HL-60 (cell line): ENCODE measurements at regions not wholly inside any gene's neighbourhood (a gene's known extent, or its start where the extent isn't known, plus 50 kb on each side); places are given as distances from the start of the nearest gene placed in this dataset.
"Not testable (repeated sequence)": the region's sequence is repeated elsewhere in the genome, so short reads cannot be mapped to it uniquely, and the experiment has no call there.

Experiments used
- DNase-seq, 2 experiments: peaks; one replicate each; pipeline ENCODE4 v3.0.0-alpha.2; 2010 to 2020; ENCODE audit warnings: low read depth in 1 of 2, low spot score in 1 of 2
- H3K27ac ChIP-seq: fragments of 250-450 bp; sonication (Bioruptor Pico); replicated peaks from 2 replicates; pipeline ENCODE4 v1.5.1; 2020; ENCODE audit warnings: mild to moderate bottlenecking, moderate library complexity
- H3K27me3 ChIP-seq: fragments of 250-450 bp; sonication (Bioruptor Pico); 2 replicates; pipeline ENCODE4 v1.5.1; 2021; ENCODE audit warnings: mild to moderate bottlenecking, moderate library complexity; ENCODE audit not compliant: insufficient read depth, poor library complexity, severe bottlenecking
- H3K4me3 ChIP-seq: replicated peaks from 2 replicates; pipeline ENCODE4 v1.5.1; 2011; ENCODE audit warnings: mild to moderate bottlenecking, control low read depth, low read length; ENCODE audit not compliant: insufficient read depth
- GABPA ChIP-seq: IDR thresholded peaks from 2 replicates; pipeline ENCODE4 v1.6.1; 2012; ENCODE audit warnings: low read depth
- POLR2AphosphoS5 ChIP-seq: IDR thresholded peaks from 2 replicates; pipeline ENCODE4 v1.6.1; 2012; ENCODE audit warnings: low read depth
- SPI1 ChIP-seq: IDR thresholded peaks from 2 replicates; pipeline ENCODE4 v1.6.1; 2012; ENCODE audit warnings: low read depth, mild to moderate bottlenecking, borderline replicate concordance
- TF ChIP-seq, protein P1 (sequence below): IDR thresholded peaks from 2 replicates; pipeline ENCODE4 v1.6.1; 2012; ENCODE audit warnings: low read depth; ENCODE audit not compliant: insufficient replicate concordance
- TF ChIP-seq, protein P2 (sequence below): IDR thresholded peaks from one replicate; pipeline ENCODE4 v1.5.1; 2011; ENCODE audit warnings: low read length, control low read depth, inconsistent platforms; ENCODE audit not compliant: insufficient read depth

DNA sequence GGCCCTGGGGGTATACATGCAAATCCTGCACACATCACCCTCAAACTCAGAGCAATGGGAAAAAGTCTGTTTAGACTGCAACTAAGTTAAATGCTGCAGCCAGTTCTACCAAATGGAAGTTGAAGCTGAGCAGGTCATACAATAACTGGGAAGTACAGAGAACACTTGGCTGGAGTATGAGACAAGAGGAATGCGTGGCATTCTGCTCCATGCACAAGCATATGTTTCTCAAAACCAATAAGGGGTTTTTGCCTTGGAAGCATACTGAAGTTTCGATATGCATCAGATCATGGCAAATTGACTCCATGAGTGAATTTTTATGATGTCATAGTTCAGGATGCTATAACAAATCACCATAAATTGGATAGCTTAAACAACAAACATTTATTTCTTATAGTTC is 193.8 kb downstream of the COL12A1 start:
- Histone ChIP-seq H3K27ac (no peak overlapping the region), H3K4me3 (no peak overlapping the region), H3K27me3 (no peaks in the 10 kb centered on the region)
- TF ChIP-seq, protein P1, sequence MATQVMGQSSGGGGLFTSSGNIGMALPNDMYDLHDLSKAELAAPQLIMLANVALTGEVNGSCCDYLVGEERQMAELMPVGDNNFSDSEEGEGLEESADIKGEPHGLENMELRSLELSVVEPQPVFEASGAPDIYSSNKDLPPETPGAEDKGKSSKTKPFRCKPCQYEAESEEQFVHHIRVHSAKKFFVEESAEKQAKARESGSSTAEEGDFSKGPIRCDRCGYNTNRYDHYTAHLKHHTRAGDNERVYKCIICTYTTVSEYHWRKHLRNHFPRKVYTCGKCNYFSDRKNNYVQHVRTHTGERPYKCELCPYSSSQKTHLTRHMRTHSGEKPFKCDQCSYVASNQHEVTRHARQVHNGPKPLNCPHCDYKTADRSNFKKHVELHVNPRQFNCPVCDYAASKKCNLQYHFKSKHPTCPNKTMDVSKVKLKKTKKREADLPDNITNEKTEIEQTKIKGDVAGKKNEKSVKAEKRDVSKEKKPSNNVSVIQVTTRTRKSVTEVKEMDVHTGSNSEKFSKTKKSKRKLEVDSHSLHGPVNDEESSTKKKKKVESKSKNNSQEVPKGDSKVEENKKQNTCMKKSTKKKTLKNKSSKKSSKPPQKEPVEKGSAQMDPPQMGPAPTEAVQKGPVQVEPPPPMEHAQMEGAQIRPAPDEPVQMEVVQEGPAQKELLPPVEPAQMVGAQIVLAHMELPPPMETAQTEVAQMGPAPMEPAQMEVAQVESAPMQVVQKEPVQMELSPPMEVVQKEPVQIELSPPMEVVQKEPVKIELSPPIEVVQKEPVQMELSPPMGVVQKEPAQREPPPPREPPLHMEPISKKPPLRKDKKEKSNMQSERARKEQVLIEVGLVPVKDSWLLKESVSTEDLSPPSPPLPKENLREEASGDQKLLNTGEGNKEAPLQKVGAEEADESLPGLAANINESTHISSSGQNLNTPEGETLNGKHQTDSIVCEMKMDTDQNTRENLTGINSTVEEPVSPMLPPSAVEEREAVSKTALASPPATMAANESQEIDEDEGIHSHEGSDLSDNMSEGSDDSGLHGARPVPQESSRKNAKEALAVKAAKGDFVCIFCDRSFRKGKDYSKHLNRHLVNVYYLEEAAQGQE, result no peak
- TF ChIP-seq, protein P2, sequence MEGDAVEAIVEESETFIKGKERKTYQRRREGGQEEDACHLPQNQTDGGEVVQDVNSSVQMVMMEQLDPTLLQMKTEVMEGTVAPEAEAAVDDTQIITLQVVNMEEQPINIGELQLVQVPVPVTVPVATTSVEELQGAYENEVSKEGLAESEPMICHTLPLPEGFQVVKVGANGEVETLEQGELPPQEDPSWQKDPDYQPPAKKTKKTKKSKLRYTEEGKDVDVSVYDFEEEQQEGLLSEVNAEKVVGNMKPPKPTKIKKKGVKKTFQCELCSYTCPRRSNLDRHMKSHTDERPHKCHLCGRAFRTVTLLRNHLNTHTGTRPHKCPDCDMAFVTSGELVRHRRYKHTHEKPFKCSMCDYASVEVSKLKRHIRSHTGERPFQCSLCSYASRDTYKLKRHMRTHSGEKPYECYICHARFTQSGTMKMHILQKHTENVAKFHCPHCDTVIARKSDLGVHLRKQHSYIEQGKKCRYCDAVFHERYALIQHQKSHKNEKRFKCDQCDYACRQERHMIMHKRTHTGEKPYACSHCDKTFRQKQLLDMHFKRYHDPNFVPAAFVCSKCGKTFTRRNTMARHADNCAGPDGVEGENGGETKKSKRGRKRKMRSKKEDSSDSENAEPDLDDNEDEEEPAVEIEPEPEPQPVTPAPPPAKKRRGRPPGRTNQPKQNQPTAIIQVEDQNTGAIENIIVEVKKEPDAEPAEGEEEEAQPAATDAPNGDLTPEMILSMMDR, result no peak
- no peak for TF ChIP-seq SPI1
- TF ChIP-seq POLR2AphosphoS5, result no peak
- no peak for TF ChIP-seq GABPA
- no peak for DNase-seq

DNA sequence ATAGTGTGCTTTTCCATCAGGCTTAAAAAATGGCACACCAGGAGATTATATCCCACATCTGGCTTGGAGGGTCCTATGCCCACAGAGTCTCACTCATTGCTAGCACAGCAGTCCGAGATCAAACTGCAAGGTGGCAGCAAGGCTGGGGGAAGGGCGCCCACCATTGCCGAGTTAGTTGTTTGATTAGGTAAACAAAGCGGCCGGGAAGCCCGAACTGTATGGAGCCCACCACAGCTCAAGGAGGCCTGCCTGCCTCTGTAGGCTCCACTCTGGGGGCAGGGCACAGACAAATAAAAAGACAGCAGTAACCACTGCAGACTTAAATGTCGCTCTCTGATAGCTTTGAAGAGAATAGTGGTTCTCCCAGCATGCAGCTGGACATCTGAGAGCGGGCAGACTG is 201.9 kb downstream of the COL12A1 start:
- not testable (repeated sequence) for H3K27me3 ChIP-seq, DNase-seq, H3K27ac ChIP-seq, H3K4me3 ChIP-seq

DNA sequence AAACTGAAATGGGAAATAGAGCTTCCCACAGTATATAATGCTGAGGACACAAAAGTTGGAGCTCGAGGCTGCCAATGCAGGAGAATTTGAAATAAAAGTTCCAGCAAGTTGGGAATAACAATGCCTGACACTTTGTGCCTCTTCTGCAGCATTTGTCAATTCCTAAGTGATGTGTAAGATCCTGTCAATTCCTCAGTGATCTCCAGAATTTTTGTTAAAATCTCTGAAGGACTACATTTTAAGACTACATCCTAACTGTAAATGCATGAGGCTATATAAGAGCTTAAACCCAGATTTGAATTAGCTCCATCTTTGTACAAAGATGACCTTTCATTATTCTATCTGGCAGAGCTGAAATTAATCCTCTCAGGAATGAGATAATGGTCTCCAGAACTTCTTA is 208.2 kb downstream of the COL12A1 start:
- no peak overlapping the region for H3K27ac ChIP-seq
- TF ChIP-seq, protein P2, result no peak
- TF ChIP-seq GABPA, result no peak
- TF ChIP-seq POLR2AphosphoS5, result no peak
- TF ChIP-seq, protein P1, result no peak
- no peaks in the 10 kb centered on the region for H3K27me3 ChIP-seq
- no peak for DNase-seq
- H3K4me3 ChIP-seq, result no peak overlapping the region

DNA sequence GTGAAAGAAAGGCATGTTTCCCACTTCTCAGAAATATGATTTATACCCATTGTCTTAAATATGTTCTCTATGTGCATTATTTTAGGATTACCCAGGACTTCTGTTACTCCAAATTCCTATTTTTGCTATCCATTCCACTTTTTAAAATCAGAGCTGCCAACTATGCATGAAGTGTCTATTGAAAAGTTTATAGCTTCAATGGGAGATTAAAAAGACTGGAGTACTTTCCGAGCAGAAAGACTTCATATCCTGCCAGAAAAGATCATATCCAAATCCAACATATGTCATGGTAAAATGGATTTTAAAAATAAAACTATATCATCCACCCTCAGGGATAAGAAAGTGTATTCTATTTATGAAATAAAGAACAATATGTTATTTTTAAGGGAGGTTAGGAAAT is 212.7 kb downstream of the COL12A1 start:
- H3K27me3 ChIP-seq, result no peaks in the 10 kb centered on the region
- TF ChIP-seq, protein P1, result no peak
- TF ChIP-seq GABPA (no peak), POLR2AphosphoS5 (no peak), SPI1 (no peak)
- TF ChIP-seq, protein P2, result no peak
- H3K27ac ChIP-seq, result no peak overlapping the region
- no peak for DNase-seq
- H3K4me3 ChIP-seq, result no peak overlapping the region
